PFSK-1 (cell line): ENCODE measurements at regions not wholly inside any gene's neighbourhood (a gene's known extent, or its start where the extent isn't known, plus 50 kb on each side); places are given as distances from the start of the nearest gene placed in this dataset.

Experiments
- SIN3A ChIP-seq: IDR thresholded peaks from 2 replicates; pipeline ENCODE4 v1.6.1; 2012; ENCODE audit warnings: mild to moderate bottlenecking, low read length, moderate library complexity, borderline replicate concordance; ENCODE audit not compliant: insufficient read depth
- TF ChIP-seq, protein P1 (sequence below), 2 experiments: IDR thresholded peaks; 2 replicates each; pipeline versions ENCODE4 v1.6.1 to v1.8.0; 2011 to 2012; ENCODE audit warnings: low read depth in 2 of 2, low read length in 2 of 2, control low read depth in 1 of 2, inconsistent platforms in 1 of 2, mild to moderate bottlenecking in 1 of 2, moderate library complexity in 1 of 2; ENCODE audit not compliant: insufficient read depth in 1 of 2

DNA sequence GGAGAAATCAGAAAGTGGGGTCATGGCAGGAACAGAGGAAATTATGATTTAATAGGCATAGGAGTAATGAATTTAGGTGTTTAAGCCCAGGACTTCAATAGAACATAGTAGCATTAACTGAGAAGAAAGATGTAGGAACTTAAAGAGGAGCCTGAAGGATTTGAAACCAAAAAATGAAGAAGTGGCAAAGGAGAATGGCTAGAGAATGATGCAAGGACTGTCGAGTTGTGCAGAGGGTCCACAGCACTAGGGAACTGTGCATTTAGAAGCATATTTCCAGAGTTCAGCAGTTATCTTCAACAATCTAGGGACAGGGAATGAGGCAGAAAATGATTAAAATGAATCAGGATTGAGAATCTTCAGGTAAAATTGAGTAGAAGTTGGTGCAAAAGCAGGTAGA is 328.1 kb upstream of the LYPLAL1 start:
- TF ChIP-seq, protein P1, sequence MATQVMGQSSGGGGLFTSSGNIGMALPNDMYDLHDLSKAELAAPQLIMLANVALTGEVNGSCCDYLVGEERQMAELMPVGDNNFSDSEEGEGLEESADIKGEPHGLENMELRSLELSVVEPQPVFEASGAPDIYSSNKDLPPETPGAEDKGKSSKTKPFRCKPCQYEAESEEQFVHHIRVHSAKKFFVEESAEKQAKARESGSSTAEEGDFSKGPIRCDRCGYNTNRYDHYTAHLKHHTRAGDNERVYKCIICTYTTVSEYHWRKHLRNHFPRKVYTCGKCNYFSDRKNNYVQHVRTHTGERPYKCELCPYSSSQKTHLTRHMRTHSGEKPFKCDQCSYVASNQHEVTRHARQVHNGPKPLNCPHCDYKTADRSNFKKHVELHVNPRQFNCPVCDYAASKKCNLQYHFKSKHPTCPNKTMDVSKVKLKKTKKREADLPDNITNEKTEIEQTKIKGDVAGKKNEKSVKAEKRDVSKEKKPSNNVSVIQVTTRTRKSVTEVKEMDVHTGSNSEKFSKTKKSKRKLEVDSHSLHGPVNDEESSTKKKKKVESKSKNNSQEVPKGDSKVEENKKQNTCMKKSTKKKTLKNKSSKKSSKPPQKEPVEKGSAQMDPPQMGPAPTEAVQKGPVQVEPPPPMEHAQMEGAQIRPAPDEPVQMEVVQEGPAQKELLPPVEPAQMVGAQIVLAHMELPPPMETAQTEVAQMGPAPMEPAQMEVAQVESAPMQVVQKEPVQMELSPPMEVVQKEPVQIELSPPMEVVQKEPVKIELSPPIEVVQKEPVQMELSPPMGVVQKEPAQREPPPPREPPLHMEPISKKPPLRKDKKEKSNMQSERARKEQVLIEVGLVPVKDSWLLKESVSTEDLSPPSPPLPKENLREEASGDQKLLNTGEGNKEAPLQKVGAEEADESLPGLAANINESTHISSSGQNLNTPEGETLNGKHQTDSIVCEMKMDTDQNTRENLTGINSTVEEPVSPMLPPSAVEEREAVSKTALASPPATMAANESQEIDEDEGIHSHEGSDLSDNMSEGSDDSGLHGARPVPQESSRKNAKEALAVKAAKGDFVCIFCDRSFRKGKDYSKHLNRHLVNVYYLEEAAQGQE (IDR thresholded peaks at IDR 0.05; ENCODE audit: insufficient read depth in 1 of 2, low read depth in 2 of 2, low read length in 2 of 2): no peak
- TF ChIP-seq SIN3A: no peak
